SK-N-SH (cell line): ENCODE measurements at regions not wholly inside any gene's neighbourhood (a gene's known extent, or its start where the extent isn't known, plus 50 kb on each side); places are given as distances from the start of the nearest gene placed in this dataset.

ENCODE experiments used
- CTCF ChIA-PET: fragments of 300-600, 350-600 bp; formaldehyde crosslinking; extraction: SDS; loops from one replicate; lab custom pipeline; 2021; lab: Yijun Ruan, JAX
- POLR2A ChIA-PET: fragments of 350-600 bp; sonication (Branson Sonifier 250); formaldehyde crosslinking; extraction: SDS; loops from one replicate; lab custom pipeline; 2020; ENCODE audit warnings: antibody characterized with exemption, inconsistent platforms; lab: Yijun Ruan, JAX
- DNase-seq: peaks from one replicate; pipeline ENCODE4 v3.0.0; 2012
- H2AFZ ChIP-seq: fragments of 200-600 bp; sonication (generic); 2 replicates; pipeline ENCODE4 v1.8.1; 2016; ENCODE audit warnings: antibody characterized with exemption, mild to moderate bottlenecking, low read depth
- H3F3A ChIP-seq: fragments of 200-600 bp; sonication (generic); replicated peaks from 2 replicates; pipeline ENCODE3; 2016; ENCODE audit warnings: antibody characterized with exemption, mild to moderate bottlenecking; ENCODE audit not compliant: insufficient read depth
- H3K27ac ChIP-seq, 2 experiments: fragments of 200-500 bp in 1 of 2; fragments of 200-600 bp in 1 of 2; sonication (Bioruptor generic) in 1 of 2; sonication (generic), shearing (Covaris generic) in 1 of 2; 2 replicates each; pipeline versions ENCODE4 v1.5.1 to v1.6.1; 2014 to 2016; ENCODE audit warnings: low read depth in 2 of 2, inconsistent platforms in 1 of 2, low read length in 1 of 2, mild to moderate bottlenecking in 1 of 2, mixed read lengths in 1 of 2
- H3K27me3 ChIP-seq: fragments of 200-600 bp; sonication (generic), shearing (Covaris generic); 2 replicates; pipeline ENCODE4 v1.6.1; 2016; ENCODE audit warnings: mixed run types; ENCODE audit not compliant: insufficient read depth
- H3K36me3 ChIP-seq, 2 experiments: fragments of 200-500 bp in 1 of 2; fragments of 200-600 bp in 1 of 2; sonication (Bioruptor generic) in 1 of 2; sonication (generic) in 1 of 2; replicated peaks in 1 of 2; 2 replicates each; pipeline versions ENCODE3 to v1.5.1; 2014 to 2016; ENCODE audit warnings: low read length in 1 of 2, mild to moderate bottlenecking in 1 of 2; ENCODE audit not compliant: insufficient read depth in 2 of 2, control insufficient read depth in 1 of 2
- H3K4me1 ChIP-seq, 2 experiments: fragments of 200-500 bp in 1 of 2; fragments of 200-600 bp in 1 of 2; sonication (Bioruptor generic) in 1 of 2; sonication (generic), shearing (Covaris generic) in 1 of 2; 2 replicates each; pipeline versions ENCODE4 v1.5.1 to v1.6.1; 2014 to 2016; ENCODE audit warnings: low read depth in 1 of 2, low read length in 1 of 2, mixed run types in 1 of 2; ENCODE audit not compliant: insufficient read depth in 2 of 2, control insufficient read depth in 1 of 2
- H3K4me2 ChIP-seq: fragments of 200-600 bp; sonication (generic), shearing (Covaris generic); 2 replicates; pipeline ENCODE4 v1.6.1; 2017; ENCODE audit warnings: mixed run types
- H3K4me3 ChIP-seq, 2 experiments: fragments of 200-500 bp in 1 of 2; fragments of 200-600 bp in 1 of 2; sonication (Bioruptor generic) in 1 of 2; sonication (generic), shearing (Covaris generic) in 1 of 2; 2 replicates each; pipeline versions ENCODE4 v1.5.1 to v1.8.1; 2014 to 2016; ENCODE audit warnings: low read depth in 2 of 2, inconsistent platforms in 1 of 2, low read length in 1 of 2, mild to moderate bottlenecking in 1 of 2, mixed read lengths in 1 of 2, moderate library complexity in 1 of 2
- H3K79me2 ChIP-seq: fragments of 200-600 bp; sonication (generic); 2 replicates; pipeline ENCODE4 v1.8.1; 2017; ENCODE audit warnings: mild to moderate bottlenecking; ENCODE audit not compliant: insufficient read depth
- H3K9ac ChIP-seq: fragments of 200-600 bp; sonication (generic); 2 replicates; pipeline ENCODE4 v1.6.1; 2017; ENCODE audit warnings: mixed run types
- H3K9me2 ChIP-seq: fragments of 200-600 bp; sonication (generic); 2 replicates; pipeline ENCODE4 v1.6.1; 2017; ENCODE audit warnings: mixed run types
- H3K9me3 ChIP-seq: fragments of 200-600 bp; sonication (generic); 2 replicates; pipeline ENCODE4 v1.6.1; 2017; ENCODE audit warnings: mixed run types, mild to moderate bottlenecking, moderate library complexity
- H4K20me1 ChIP-seq: fragments of 200-600 bp; sonication (generic); 2 replicates; pipeline ENCODE4 v1.6.1; 2017; ENCODE audit warnings: mild to moderate bottlenecking, mixed run types; ENCODE audit not compliant: insufficient read depth
- CTCF ChIP-seq: fragments of 200-600 bp; sonication (generic); IDR thresholded peaks from 2 replicates; pipeline ENCODE4 v1.6.1; 2017; ENCODE audit warnings: antibody characterized with exemption, mild to moderate bottlenecking, moderate library complexity
- ELF1 ChIP-seq: IDR thresholded peaks from 2 replicates; pipeline ENCODE4 v1.4.0; 2012
- RAD21 ChIP-seq: IDR thresholded peaks from 2 replicates; pipeline ENCODE4 v1.6.1; 2012; ENCODE audit warnings: mild to moderate bottlenecking, low read length
- REST ChIP-seq: IDR thresholded peaks from 2 replicates; pipeline ENCODE4 v1.6.1; 2012; ENCODE audit warnings: mild to moderate bottlenecking, low read depth, low read length, moderate library complexity
- RXRA ChIP-seq: IDR thresholded peaks from 2 replicates; pipeline ENCODE4 v1.4.0; 2012; ENCODE audit warnings: low read depth, mild to moderate bottlenecking, borderline replicate concordance
- SIN3A ChIP-seq: IDR thresholded peaks from 2 replicates; pipeline ENCODE4 v1.6.1; 2012; ENCODE audit warnings: low read depth, mild to moderate bottlenecking, low read length, moderate library complexity, borderline replicate concordance
- YY1 ChIP-seq: IDR thresholded peaks from 2 replicates; pipeline ENCODE4 v1.4.0; 2012; ENCODE audit warnings: low read depth, mild to moderate bottlenecking
- WGBS: methylation state at CpG from one replicate; pipeline ENCODE4 v1.1.6; 2017; ENCODE audit warnings: low lambda C conversion rate; 5-methylcytosine and 5-hydroxymethylcytosine counted together
- TF ChIP-seq, protein P1 (sequence below): IDR thresholded peaks from 2 replicates; pipeline ENCODE4 v1.4.0; 2012; ENCODE audit warnings: low read depth
- TF ChIP-seq, protein P2 (sequence below): fragments of 150-350 bp; IDR thresholded peaks from 2 replicates; pipeline ENCODE4 v1.6.1; 2016; ENCODE audit warnings: mild to moderate bottlenecking, low read depth, low read length

GRCh38 chr14:81694419-81694818 lies 160.8 kb upstream of the SEL1L start (continued):
- TF ChIP-seq REST, result no peak

GRCh38 chr14:81709681-81710080 lies 176.0 kb upstream of the SEL1L start:
- no peak overlapping the region for H2AFZ ChIP-seq
- TF ChIP-seq YY1, result no peak
- TF ChIP-seq RXRA, result no peak
- no peak for TF ChIP-seq ELF1
- no peak for TF ChIP-seq CTCF
- TF ChIP-seq, protein P1, sequence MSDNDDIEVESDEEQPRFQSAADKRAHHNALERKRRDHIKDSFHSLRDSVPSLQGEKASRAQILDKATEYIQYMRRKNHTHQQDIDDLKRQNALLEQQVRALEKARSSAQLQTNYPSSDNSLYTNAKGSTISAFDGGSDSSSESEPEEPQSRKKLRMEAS, result no peak
- TF ChIP-seq, protein P2, sequence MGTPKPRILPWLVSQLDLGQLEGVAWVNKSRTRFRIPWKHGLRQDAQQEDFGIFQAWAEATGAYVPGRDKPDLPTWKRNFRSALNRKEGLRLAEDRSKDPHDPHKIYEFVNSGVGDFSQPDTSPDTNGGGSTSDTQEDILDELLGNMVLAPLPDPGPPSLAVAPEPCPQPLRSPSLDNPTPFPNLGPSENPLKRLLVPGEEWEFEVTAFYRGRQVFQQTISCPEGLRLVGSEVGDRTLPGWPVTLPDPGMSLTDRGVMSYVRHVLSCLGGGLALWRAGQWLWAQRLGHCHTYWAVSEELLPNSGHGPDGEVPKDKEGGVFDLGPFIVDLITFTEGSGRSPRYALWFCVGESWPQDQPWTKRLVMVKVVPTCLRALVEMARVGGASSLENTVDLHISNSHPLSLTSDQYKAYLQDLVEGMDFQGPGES, result no peak
- no peak for TF ChIP-seq SIN3A
- TF ChIP-seq RAD21, result no peak
- TF ChIP-seq, all 33 proteins: peak for 0
- H3K9me2 ChIP-seq, result no peaks in the 10 kb centered on the region
- DNase-seq, result no peak
- ChIA-PET POLR2A (no interaction called here), CTCF (interaction anchor here (0.6 to 1.3 kb wide), 14 partner anchors 8 to 283 kb away, joined by 3 to 6 read pairs (median 3); no protein-coding TSS in a partner anchor)
- H3K27ac ChIP-seq, result no peak overlapping the region
- no peaks in the 10 kb centered on the region for H3K36me3 ChIP-seq
- H3K9me3 ChIP-seq, result no peaks in the 10 kb centered on the region
- H4K20me1 ChIP-seq, result no peaks in the 10 kb centered on the region
- H3F3A ChIP-seq, result no peaks in the 10 kb centered on the region
- H3K4me2 ChIP-seq, result no peak overlapping the region
- no peaks in the 10 kb centered on the region for H3K79me2 ChIP-seq
- WGBS, result 2% methylated on average over 6 of the region's 6 CpGs
- no peak overlapping the region for H3K9ac ChIP-seq
- no peaks in the 10 kb centered on the region for H3K27me3 ChIP-seq
- no peaks in the 10 kb centered on the region for H3K4me1 ChIP-seq
- no peak overlapping the region for H3K4me3 ChIP-seq
